OCI-LY1 (cell line): ENCODE measurements at regions not wholly inside any gene's neighbourhood (a gene's known extent, or its start where the extent isn't known, plus 50 kb on each side); places are given as distances from the start of the nearest gene placed in this dataset.
"Not testable (repeated sequence)": the region's sequence is repeated elsewhere in the genome, so short reads cannot be mapped to it uniquely, and the experiment has no call there.

Experiments used
- H2AFZ ChIP-seq: fragments of 200-600 bp; sonication (generic), shearing (Covaris generic); 2 replicates; pipeline ENCODE4 v1.6.0; 2014; ENCODE audit warnings: antibody characterized with exemption, mild to moderate bottlenecking, low read length
- H3F3A ChIP-seq: fragments of 200-600 bp; sonication (generic), shearing (Covaris generic); 2 replicates; pipeline ENCODE4 v1.6.0; 2014; ENCODE audit warnings: mild to moderate bottlenecking, antibody characterized with exemption, low read length, moderate library complexity; ENCODE audit not compliant: insufficient read depth
- H3K27ac ChIP-seq: fragments of 200-600 bp; sonication (generic); 2 replicates; pipeline ENCODE4 v1.5.1; 2014; ENCODE audit warnings: low read length, mixed run types, mild to moderate bottlenecking, low read depth; ENCODE audit not compliant: poor library complexity, severe bottlenecking
- H3K27me3 ChIP-seq: fragments of 200-600 bp; sonication (generic); 2 replicates; pipeline ENCODE4 v1.6.0; 2014; ENCODE audit warnings: antibody characterized with exemption, mild to moderate bottlenecking, low read length, moderate library complexity; ENCODE audit not compliant: insufficient read depth
- H3K36me3 ChIP-seq: fragments of 200-600 bp; sonication (generic); 2 replicates; pipeline ENCODE4 v1.6.1; 2014; ENCODE audit warnings: mild to moderate bottlenecking, antibody characterized with exemption, low read length, moderate library complexity, mixed read lengths; ENCODE audit not compliant: insufficient read depth
- H3K4me1 ChIP-seq: fragments of 200-600 bp; sonication (generic); 2 replicates; pipeline ENCODE4 v1.5.1; 2014; ENCODE audit warnings: mild to moderate bottlenecking, low read length, moderate library complexity; ENCODE audit not compliant: insufficient read depth, severe bottlenecking
- H3K4me2 ChIP-seq: fragments of 200-600 bp; sonication (generic), shearing (Covaris generic); 2 replicates; pipeline ENCODE4 v1.6.1; 2014; ENCODE audit warnings: low read length
- H3K4me3 ChIP-seq: fragments of 200-600 bp; sonication (generic); 2 replicates; pipeline ENCODE4 v1.5.1; 2014; ENCODE audit warnings: low read length, low read depth, mild to moderate bottlenecking, mixed read lengths; ENCODE audit not compliant: poor library complexity, severe bottlenecking
- H3K79me2 ChIP-seq: fragments of 200-600 bp; shearing (Covaris generic); 2 replicates; pipeline ENCODE4 v1.6.1; 2016; ENCODE audit warnings: mixed run types, low read length, mixed read lengths; ENCODE audit not compliant: insufficient read depth
- H3K9ac ChIP-seq: fragments of 200-600 bp; sonication (generic), shearing (Covaris generic); 2 replicates; pipeline ENCODE4 v1.6.1; 2014; ENCODE audit warnings: mild to moderate bottlenecking, low read length, mixed read lengths
- H3K9me2 ChIP-seq: fragments of 200-600 bp; sonication (generic), shearing (Covaris generic); 2 replicates; pipeline ENCODE4 v1.6.1; 2014; ENCODE audit warnings: low read depth, mild to moderate bottlenecking, low read length, mixed read lengths
- H3K9me3 ChIP-seq: fragments of 200-600 bp; shearing (Covaris generic); 2 replicates; pipeline ENCODE4 v1.6.1; 2014; ENCODE audit warnings: low read length, mixed read lengths
- H4K20me1 ChIP-seq: fragments of 200-600 bp; sonication (generic), shearing (Covaris generic); 2 replicates; pipeline ENCODE4 v1.6.0; 2016; ENCODE audit warnings: mild to moderate bottlenecking, low read length; ENCODE audit not compliant: insufficient read depth
- EZH2 ChIP-seq: fragments of 200-600 bp; sonication (generic), shearing (Covaris generic); IDR thresholded peaks from 2 replicates; pipeline ENCODE4 v1.8.0; 2017; ENCODE audit warnings: borderline replicate concordance, mixed run types, mild to moderate bottlenecking, antibody characterized with exemption, low read length, moderate library complexity, mixed read lengths
- TF ChIP-seq, protein P1 (sequence below): fragments of 200-600 bp; sonication (generic), shearing (Covaris generic); IDR thresholded peaks from 2 replicates; pipeline ENCODE4 v1.5.1; 2017; ENCODE audit warnings: mild to moderate bottlenecking, antibody characterized with exemption, low read length, moderate library complexity, mixed read lengths

GRCh38 chr14:105660816-105661531 lies 134.6 kb downstream of the TMEM121 start:
- Histone ChIP-seq H2AFZ (no peak overlapping the region), H3K9me3 (no peaks in the 10 kb centered on the region), H3K9ac (no peak overlapping the region), H3K9me2 (no peaks in the 10 kb centered on the region), H3K27me3 (no peaks in the 10 kb centered on the region), H3K27ac (no peak overlapping the region), H3K4me1 (no peaks in the 10 kb centered on the region), H3K4me2 (no peak overlapping the region), H3K4me3 (no peak overlapping the region), H4K20me1 (no peaks in the 10 kb centered on the region), H3F3A (no peaks in the 10 kb centered on the region), H3K36me3 (no peaks in the 10 kb centered on the region), H3K79me2 (no peaks in the 10 kb centered on the region)
- TF ChIP-seq, protein P1, sequence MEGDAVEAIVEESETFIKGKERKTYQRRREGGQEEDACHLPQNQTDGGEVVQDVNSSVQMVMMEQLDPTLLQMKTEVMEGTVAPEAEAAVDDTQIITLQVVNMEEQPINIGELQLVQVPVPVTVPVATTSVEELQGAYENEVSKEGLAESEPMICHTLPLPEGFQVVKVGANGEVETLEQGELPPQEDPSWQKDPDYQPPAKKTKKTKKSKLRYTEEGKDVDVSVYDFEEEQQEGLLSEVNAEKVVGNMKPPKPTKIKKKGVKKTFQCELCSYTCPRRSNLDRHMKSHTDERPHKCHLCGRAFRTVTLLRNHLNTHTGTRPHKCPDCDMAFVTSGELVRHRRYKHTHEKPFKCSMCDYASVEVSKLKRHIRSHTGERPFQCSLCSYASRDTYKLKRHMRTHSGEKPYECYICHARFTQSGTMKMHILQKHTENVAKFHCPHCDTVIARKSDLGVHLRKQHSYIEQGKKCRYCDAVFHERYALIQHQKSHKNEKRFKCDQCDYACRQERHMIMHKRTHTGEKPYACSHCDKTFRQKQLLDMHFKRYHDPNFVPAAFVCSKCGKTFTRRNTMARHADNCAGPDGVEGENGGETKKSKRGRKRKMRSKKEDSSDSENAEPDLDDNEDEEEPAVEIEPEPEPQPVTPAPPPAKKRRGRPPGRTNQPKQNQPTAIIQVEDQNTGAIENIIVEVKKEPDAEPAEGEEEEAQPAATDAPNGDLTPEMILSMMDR, result no peak
- TF ChIP-seq EZH2, result no peak

- not testable (repeated sequence) for H3K9me2 ChIP-seq, H3F3A ChIP-seq, H3K36me3 ChIP-seq, H2AFZ ChIP-seq, H3K79me2 ChIP-seq, H3K9me3 ChIP-seq, H3K9ac ChIP-seq, H3K27me3 ChIP-seq, H4K20me1 ChIP-seq, H3K4me3 ChIP-seq, H3K4me2 ChIP-seq, H3K27ac ChIP-seq, H3K4me1 ChIP-seq
Measured at GRCh38 chr14:105662043-105662442, 135.7 kb downstream of the TMEM121 start.

- H3F3A ChIP-seq, H3K36me3 ChIP-seq, H3K4me2 ChIP-seq, H3K4me1 ChIP-seq, H3K9me2 ChIP-seq, H2AFZ ChIP-seq, H3K9ac ChIP-seq, H3K9me3 ChIP-seq, H3K27me3 ChIP-seq, H3K79me2 ChIP-seq, H3K4me3 ChIP-seq, H4K20me1 ChIP-seq: not testable (repeated sequence)
- H3K27ac ChIP-seq, result peak overlapping the region; percentile 36
Measured at GRCh38 chr14:105662592-105662991, 136.2 kb downstream of the TMEM121 start.

DNA sequence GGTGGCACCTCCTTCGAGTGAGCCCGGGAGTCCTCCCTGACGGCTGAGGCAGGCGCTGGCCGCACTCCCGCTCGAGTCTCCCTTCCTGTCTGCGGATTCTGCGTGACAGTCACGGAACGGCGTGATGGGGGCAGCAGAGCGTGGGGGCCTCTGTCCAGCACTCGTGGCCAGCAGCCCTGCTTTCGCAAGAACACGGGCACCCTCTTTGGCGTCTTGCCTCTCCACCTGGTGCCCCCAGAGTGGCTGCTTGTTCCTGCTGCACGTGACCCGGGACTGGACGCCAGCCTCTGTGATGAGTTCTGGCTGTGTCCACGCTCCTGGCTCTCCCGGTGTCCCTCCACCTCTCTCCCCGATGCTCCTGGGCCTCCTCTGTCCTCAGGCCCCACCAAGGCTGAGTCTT lies 136.9 kb downstream of the TMEM121 start:
- not testable (repeated sequence) for H2AFZ ChIP-seq, H3K79me2 ChIP-seq, H3K9me2 ChIP-seq, H3K4me3 ChIP-seq, H3K27ac ChIP-seq, H3K4me1 ChIP-seq, H3K9ac ChIP-seq, H3K4me2 ChIP-seq, H3K36me3 ChIP-seq, H3F3A ChIP-seq, H3K27me3 ChIP-seq, H3K9me3 ChIP-seq, H4K20me1 ChIP-seq

DNA sequence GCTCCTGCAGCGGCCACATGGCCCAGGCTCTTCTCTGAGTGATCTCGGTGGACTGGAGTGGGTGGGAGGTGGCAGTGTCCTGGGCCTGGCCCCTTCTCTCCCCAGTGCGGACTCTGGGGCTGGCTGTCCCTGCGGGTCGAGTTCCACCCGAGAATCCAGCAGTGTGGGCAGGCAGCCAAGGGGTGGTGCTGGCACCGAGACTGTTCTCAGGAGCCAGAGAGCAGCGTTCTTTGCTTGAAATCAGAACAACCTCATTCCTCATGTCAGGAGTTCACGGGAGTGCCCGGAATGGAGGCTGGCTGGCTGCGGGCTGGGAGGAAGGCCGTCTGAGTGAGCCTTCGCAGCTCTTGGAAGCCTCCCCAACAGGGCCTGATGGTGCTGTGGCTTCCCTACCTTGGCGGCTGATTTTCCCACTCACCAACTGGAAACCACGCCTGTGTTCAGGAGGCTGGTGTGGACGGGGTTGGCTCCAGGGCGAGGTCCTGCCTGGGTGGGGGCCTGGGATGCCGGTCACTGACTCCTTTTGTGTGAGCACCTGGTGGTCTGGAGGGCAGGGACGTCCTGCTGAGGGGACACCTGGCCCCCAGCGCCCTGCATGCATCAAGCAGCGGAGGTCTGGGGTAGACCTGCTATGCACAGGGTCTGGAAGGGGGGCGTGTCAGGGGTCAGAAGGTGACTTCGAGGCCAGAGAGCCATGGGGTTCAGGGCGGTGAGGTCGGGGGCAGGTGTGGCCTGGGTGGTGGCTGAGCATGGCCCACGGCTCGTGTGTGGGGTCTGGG lies 137.6 kb downstream of the TMEM121 start:
- not testable (repeated sequence) for H3K79me2 ChIP-seq, H3K27ac ChIP-seq, H3F3A ChIP-seq, H3K27me3 ChIP-seq, H3K4me1 ChIP-seq, H3K4me3 ChIP-seq, H3K4me2 ChIP-seq, H3K9me3 ChIP-seq, H4K20me1 ChIP-seq, H3K9me2 ChIP-seq, H3K9ac ChIP-seq, H3K36me3 ChIP-seq, H2AFZ ChIP-seq
